Calu3 (cell line): ENCODE measurements at regions not wholly inside any gene's neighbourhood (a gene's known extent, or its start where the extent isn't known, plus 50 kb on each side); places are given as distances from the start of the nearest gene placed in this dataset.
A peak's percentile ranks its signal among the peaks of the same experiment; 100 is the strongest.

ENCODE experiments used
- BruUV-seq: library from RNA; stranded (reverse); fragments of 400-500 nt; replicated peaks from 2 replicates; lab custom pipeline; 2021; lab: Mats Ljungman, UMichigan
- CTCF ChIA-PET: fragments of 300-600 bp; sonication (Branson Sonifier 250); formaldehyde crosslinking; loops from one replicate; lab custom pipeline; 2022; ENCODE audit warnings: antibody characterized with exemption; lab: Charles Lee
- DNase-seq: peaks from one replicate; pipeline ENCODE4 v3.0.0; 2022
- H3K27ac Mint-ChIP-seq: one replicate; pipeline ENCODE4 v1.8.0; 2022; ENCODE audit warnings: mixed read lengths; ENCODE audit not compliant: unreplicated experiment
- H3K27me3 Mint-ChIP-seq: one replicate; pipeline ENCODE4 v1.8.0; 2022; ENCODE audit warnings: mixed read lengths; ENCODE audit not compliant: unreplicated experiment
- H3K36me3 Mint-ChIP-seq: one replicate; pipeline ENCODE4 v1.8.0; 2022; ENCODE audit warnings: mild to moderate bottlenecking, moderate library complexity, mixed read lengths; ENCODE audit not compliant: insufficient read depth, unreplicated experiment
- H3K4me1 Mint-ChIP-seq: one replicate; pipeline ENCODE4 v1.8.0; 2022; ENCODE audit warnings: mild to moderate bottlenecking, low read depth, mixed read lengths; ENCODE audit not compliant: unreplicated experiment
- H3K4me3 Mint-ChIP-seq: one replicate; pipeline ENCODE4 v1.8.0; 2022; ENCODE audit warnings: mild to moderate bottlenecking, low read depth, moderate library complexity, mixed read lengths; ENCODE audit not compliant: unreplicated experiment
- H3K9me3 Mint-ChIP-seq: one replicate; pipeline ENCODE4 v1.8.0; 2022; ENCODE audit warnings: low read depth, mixed read lengths; ENCODE audit not compliant: unreplicated experiment
- intact Hi-C: fragments of 100-400 bp; cut with micrococcal nuclease; formaldehyde crosslinking; loops from one replicate; pipeline ENCODE4 v1.10.0; 2022; ENCODE audit not compliant: unreplicated experiment
- TF ChIP-seq, protein P1 (sequence below): fragments of 200-600 bp; IDR thresholded peaks from one replicate; pipeline ENCODE4 v1.8.0; 2022; ENCODE audit warnings: antibody characterized with exemption; ENCODE audit not compliant: unreplicated experiment

DNA sequence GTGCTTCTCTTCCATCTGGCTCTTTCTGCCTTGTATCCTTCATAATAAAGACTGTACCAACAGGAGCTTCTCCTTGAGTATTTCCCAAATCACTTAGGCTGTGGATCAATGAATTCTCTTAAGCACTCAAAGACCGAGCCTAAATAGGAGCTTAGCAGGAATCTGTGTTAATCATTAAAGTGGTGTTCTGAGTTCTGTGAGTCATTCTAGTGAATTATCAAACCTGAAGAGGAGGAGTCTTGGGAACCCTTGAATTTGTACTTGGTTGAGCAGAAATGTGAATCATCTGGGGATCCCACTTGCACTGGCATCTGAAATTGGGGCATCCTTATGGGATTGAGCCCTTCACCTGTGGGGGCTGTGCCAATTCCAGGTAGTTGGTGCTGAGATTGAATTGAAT, 946.2 kb downstream of the BCL11B start:
- Mint-ChIP-seq H3K4me1 (peaks cover 6% of the 10 kb centered on the region), H3K27ac (no peak overlapping the region), H3K4me3 (peak overlapping the region; percentile 34), H3K9me3 (peaks cover 7% of the 10 kb centered on the region), H3K27me3 (no peaks in the 10 kb centered on the region), H3K36me3 (no peaks in the 10 kb centered on the region)
- TF ChIP-seq, protein P1, sequence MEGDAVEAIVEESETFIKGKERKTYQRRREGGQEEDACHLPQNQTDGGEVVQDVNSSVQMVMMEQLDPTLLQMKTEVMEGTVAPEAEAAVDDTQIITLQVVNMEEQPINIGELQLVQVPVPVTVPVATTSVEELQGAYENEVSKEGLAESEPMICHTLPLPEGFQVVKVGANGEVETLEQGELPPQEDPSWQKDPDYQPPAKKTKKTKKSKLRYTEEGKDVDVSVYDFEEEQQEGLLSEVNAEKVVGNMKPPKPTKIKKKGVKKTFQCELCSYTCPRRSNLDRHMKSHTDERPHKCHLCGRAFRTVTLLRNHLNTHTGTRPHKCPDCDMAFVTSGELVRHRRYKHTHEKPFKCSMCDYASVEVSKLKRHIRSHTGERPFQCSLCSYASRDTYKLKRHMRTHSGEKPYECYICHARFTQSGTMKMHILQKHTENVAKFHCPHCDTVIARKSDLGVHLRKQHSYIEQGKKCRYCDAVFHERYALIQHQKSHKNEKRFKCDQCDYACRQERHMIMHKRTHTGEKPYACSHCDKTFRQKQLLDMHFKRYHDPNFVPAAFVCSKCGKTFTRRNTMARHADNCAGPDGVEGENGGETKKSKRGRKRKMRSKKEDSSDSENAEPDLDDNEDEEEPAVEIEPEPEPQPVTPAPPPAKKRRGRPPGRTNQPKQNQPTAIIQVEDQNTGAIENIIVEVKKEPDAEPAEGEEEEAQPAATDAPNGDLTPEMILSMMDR, result no peak
- intact Hi-C loops, result no loop called here
- CTCF ChIA-PET, result no interaction called here
- BruUV-seq, result no TSS peak
- no peak for DNase-seq

DNA sequence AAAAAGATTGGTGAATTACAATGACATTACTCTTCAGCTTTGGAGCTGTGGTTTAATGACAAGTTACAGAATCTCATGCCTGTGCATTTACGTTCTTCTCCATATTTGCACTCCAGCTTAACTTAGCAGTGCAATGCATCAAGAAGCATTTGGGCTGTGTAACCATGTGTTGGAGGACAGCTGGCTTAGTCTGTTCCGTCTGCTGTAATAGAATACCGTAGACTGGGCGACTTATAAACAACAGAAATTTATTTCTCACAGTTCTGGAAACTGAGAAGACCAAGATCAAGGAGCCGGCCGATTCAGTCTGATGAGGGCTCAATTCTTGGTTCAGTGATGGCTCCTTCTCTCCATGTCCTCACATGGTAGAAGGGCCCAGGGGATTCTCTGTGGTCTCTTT, 943.5 kb downstream of the BCL11B start:
- no peak for DNase-seq

DNA sequence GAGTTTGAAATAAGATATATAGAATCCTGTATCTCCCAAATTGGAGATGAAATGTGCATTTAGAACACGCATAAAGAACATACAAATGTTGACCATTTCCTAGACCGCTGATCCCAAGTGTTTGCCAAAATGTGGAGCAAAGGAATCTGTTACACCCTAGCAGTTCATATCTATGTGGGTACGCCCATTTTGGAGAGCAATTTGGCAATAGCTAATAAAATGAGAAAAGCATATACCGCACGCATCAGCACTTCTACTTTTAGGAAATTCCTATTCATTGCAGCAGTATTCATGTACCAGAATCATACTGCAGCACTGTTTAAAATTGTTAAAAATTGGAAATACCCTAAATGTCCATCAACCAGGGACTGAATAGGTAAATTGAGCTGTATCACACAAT, 937.8 kb downstream of the BCL11B start:
- no peaks in the 10 kb centered on the region for H3K4me1 Mint-ChIP-seq
- H3K4me3 Mint-ChIP-seq, result no peak overlapping the region
- TF ChIP-seq, protein P1, result no peak
- H3K36me3 Mint-ChIP-seq, result no peaks in the 10 kb centered on the region
- H3K27me3 Mint-ChIP-seq, result no peaks in the 10 kb centered on the region
- H3K9me3 Mint-ChIP-seq, result peaks cover 8% of the 10 kb centered on the region
- CTCF ChIA-PET, result no interaction called here
- H3K27ac Mint-ChIP-seq, result no peak overlapping the region
- intact Hi-C loops, result loop anchor here (10.0 kb wide), 1 partner anchor 931 kb away; no protein-coding TSS in a partner anchor
- no TSS peak for BruUV-seq
- no peak for DNase-seq

More for the DNA sequence above, 943.5 kb downstream of the BCL11B start:
- Mint-ChIP-seq H3K4me1 (peaks cover 6% of the 10 kb centered on the region), H3K27ac (no peak overlapping the region), H3K36me3 (no peaks in the 10 kb centered on the region), H3K4me3 (no peak overlapping the region), H3K9me3 (peaks cover 11% of the 10 kb centered on the region), H3K27me3 (no peaks in the 10 kb centered on the region)
- TF ChIP-seq, protein P1, result no peak
- BruUV-seq, result no TSS peak
- CTCF ChIA-PET, result no interaction called here
- intact Hi-C loops, result no loop called here

DNA sequence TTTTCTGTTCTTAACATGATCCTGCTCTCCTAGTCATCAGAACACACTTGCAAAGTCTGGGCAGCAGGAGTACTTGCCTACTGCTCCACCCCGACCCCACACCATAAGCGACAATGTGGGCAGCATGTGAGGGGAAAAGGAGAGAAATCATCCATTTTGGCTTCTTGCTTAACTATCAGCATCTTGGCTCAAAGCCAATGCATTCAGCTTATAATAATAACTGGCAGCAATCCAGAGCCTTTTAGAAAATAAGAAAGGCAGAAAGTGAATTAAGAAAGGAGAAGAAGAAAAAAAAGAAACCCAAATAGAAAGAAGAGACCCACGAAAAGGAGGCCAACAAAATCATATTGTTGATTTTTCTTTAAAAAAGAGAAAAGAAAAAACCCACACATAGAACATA, 930.8 kb downstream of the BCL11B start:
- Mint-ChIP-seq H3K36me3 (no peaks in the 10 kb centered on the region), H3K4me1 (peaks cover 8% of the 10 kb centered on the region), H3K9me3 (peaks cover 15% of the 10 kb centered on the region), H3K4me3 (no peak overlapping the region), H3K27me3 (no peaks in the 10 kb centered on the region), H3K27ac (no peak overlapping the region)
- DNase-seq, result no peak
- intact Hi-C loops, result no loop called here
- no TSS peak for BruUV-seq
- TF ChIP-seq, protein P1, result no peak
- CTCF ChIA-PET, result no interaction called here
